RWPE2 (cell line): ENCODE measurements at regions not wholly inside any gene's neighbourhood (a gene's known extent, or its start where the extent isn't known, plus 50 kb on each side); places are given as distances from the start of the nearest gene placed in this dataset.

Source experiments
- ATAC-seq: fragments of 200-7000 bp; cut with Tn5 transposase; 3 replicates; pipeline ENCODE4 v1.9.1; 2021; ENCODE audit warnings: low read depth
- DNase-seq: peaks from one replicate; pipeline ENCODE4 v3.0.0-alpha.2; 2020; ENCODE audit warnings: low spot score
- H3K27ac ChIP-seq: fragments of 450-650 bp; 2 replicates; pipeline ENCODE4 v1.5.1; 2017; ENCODE audit warnings: mild to moderate bottlenecking; ENCODE audit not compliant: poor library complexity, severe bottlenecking
- H3K27me3 ChIP-seq: fragments of 250-450 bp; sonication (Bioruptor Pico); 2 replicates; pipeline ENCODE4 v1.5.1; 2021; ENCODE audit warnings: mild to moderate bottlenecking, moderate library complexity; ENCODE audit not compliant: insufficient read depth, poor library complexity, severe bottlenecking
- H3K36me3 ChIP-seq: fragments of 250-450 bp; sonication (Bioruptor Pico); 2 replicates; pipeline ENCODE4 v1.5.1; 2020; ENCODE audit warnings: low read depth, mild to moderate bottlenecking, moderate library complexity
- H3K4me1 ChIP-seq: fragments of 250-450 bp; sonication (Bioruptor Pico); 2 replicates; pipeline ENCODE4 v1.5.1; 2021; ENCODE audit warnings: mild to moderate bottlenecking, moderate library complexity; ENCODE audit not compliant: insufficient read depth, poor library complexity, severe bottlenecking
- H3K4me3 ChIP-seq: fragments of 250-450 bp; sonication (Bioruptor Pico); 2 replicates; pipeline ENCODE4 v1.5.1; 2021; ENCODE audit warnings: mild to moderate bottlenecking, moderate library complexity; ENCODE audit not compliant: severe bottlenecking
- H3K9me3 ChIP-seq: fragments of 250-450 bp; sonication (Bioruptor Pico); 2 replicates; pipeline ENCODE4 v1.5.1; 2021; ENCODE audit warnings: mild to moderate bottlenecking, moderate library complexity; ENCODE audit not compliant: severe bottlenecking
- CTCF ChIP-seq: fragments of 450-650 bp; IDR thresholded peaks from one replicate; pipeline ENCODE4 v1.5.1; 2017; ENCODE audit warnings: mild to moderate bottlenecking, moderate library complexity; ENCODE audit not compliant: poor library complexity, severe bottlenecking

GRCh38 chr5:13601112-13601511 is 343.4 kb downstream of the DNAH5 start:
- H3K36me3 ChIP-seq: no peaks in the 10 kb centered on the region
- H3K9me3 ChIP-seq: no peaks in the 10 kb centered on the region
- H3K27ac ChIP-seq: peak overlapping the region; percentile 40
- no peak overlapping the region for H3K4me3 ChIP-seq
- H3K4me1 ChIP-seq: peaks cover 7% of the 10 kb centered on the region
- no peaks in the 10 kb centered on the region for H3K27me3 ChIP-seq
- no peak for TF ChIP-seq CTCF
- peak; percentile 80 for ATAC-seq
- no peak for DNase-seq

GRCh38 chr5:13595978-13596377 is 348.5 kb downstream of the DNAH5 start:
- Histone ChIP-seq H3K4me1 (peaks cover 14% of the 10 kb centered on the region), H3K9me3 (no peaks in the 10 kb centered on the region), H3K36me3 (no peaks in the 10 kb centered on the region), H3K27ac (no peak overlapping the region), H3K4me3 (no peak overlapping the region), H3K27me3 (no peaks in the 10 kb centered on the region)
- TF ChIP-seq CTCF: no peak
- ATAC-seq (no peak), DNase-seq (no peak)

GRCh38 chr5:13591621-13592020 is 352.9 kb downstream of the DNAH5 start:
- no peak for TF ChIP-seq CTCF
- Histone ChIP-seq H3K4me3 (no peak overlapping the region), H3K27ac (peak overlapping the region; percentile 81), H3K27me3 (no peaks in the 10 kb centered on the region), H3K9me3 (no peaks in the 10 kb centered on the region), H3K36me3 (no peaks in the 10 kb centered on the region), H3K4me1 (peaks cover 15% of the 10 kb centered on the region)
- no peak for DNase-seq
- ATAC-seq: peak; percentile 99

GRCh38 chr5:13585324-13585723 is 359.2 kb downstream of the DNAH5 start:
- no peak overlapping the region for H3K4me3 ChIP-seq
- H3K27ac ChIP-seq: no peak overlapping the region
- no peak for TF ChIP-seq CTCF
- H3K9me3 ChIP-seq: no peaks in the 10 kb centered on the region
- no peaks in the 10 kb centered on the region for H3K36me3 ChIP-seq
- no peaks in the 10 kb centered on the region for H3K4me1 ChIP-seq
- no peak for DNase-seq
- no peaks in the 10 kb centered on the region for H3K27me3 ChIP-seq
- no peak for ATAC-seq

- H3K4me3 ChIP-seq: no peak overlapping the region
- no peak overlapping the region for H3K27ac ChIP-seq
- TF ChIP-seq CTCF: no peak
- no peaks in the 10 kb centered on the region for H3K27me3 ChIP-seq
- no peak for ATAC-seq
- no peak for DNase-seq
- no peaks in the 10 kb centered on the region for H3K36me3 ChIP-seq
- no peaks in the 10 kb centered on the region for H3K9me3 ChIP-seq
- no peaks in the 10 kb centered on the region for H3K4me1 ChIP-seq
Observed at GRCh38 chr5:13581914-13582313, 362.6 kb downstream of the DNAH5 start.
